OCI-LY3 (cell line): ENCODE measurements at regions not wholly inside any gene's neighbourhood (a gene's known extent, or its start where the extent isn't known, plus 50 kb on each side); places are given as distances from the start of the nearest gene placed in this dataset.

Source experiments
- EZH2phosphoT487 ChIP-seq: fragments of 200-600 bp; shearing (Covaris generic); IDR thresholded peaks from 2 replicates; pipeline ENCODE4 v1.6.1; 2018; ENCODE audit warnings: antibody characterized with exemption, mixed run types, low read depth
- TF ChIP-seq, protein P1 (sequence below): fragments of 200-600, 300-600 bp; sonication (generic); IDR thresholded peaks from 2 replicates; pipeline ENCODE4 v1.5.1; 2014; ENCODE audit warnings: antibody characterized with exemption, low read length, low read depth

DNA sequence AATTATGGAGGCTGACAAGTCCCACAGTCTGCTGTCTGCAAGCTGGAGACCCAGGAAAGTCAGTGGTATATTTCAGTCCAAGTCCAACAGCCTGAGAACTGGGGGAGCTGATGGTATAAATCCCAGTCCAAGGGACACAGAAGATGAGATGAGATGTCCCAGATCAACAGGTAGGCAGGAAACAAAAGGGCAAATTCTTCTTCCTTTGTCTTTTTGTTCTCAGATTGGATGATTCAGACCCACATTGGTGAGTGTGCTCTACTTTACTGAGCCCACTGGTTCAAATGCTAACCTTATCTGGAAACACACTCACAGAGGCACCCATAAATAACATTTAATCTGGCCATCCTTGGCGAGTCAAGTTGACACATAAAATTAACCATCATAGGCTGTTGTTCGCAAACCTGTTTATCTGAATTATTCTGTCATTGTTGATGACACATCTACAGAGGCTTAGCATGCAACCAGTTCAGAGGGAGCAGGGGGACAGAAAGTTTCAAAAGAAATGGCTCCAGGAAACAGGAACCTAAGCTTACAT lies 62.7 kb upstream of the ITGA11 start:
- TF ChIP-seq, protein P1, sequence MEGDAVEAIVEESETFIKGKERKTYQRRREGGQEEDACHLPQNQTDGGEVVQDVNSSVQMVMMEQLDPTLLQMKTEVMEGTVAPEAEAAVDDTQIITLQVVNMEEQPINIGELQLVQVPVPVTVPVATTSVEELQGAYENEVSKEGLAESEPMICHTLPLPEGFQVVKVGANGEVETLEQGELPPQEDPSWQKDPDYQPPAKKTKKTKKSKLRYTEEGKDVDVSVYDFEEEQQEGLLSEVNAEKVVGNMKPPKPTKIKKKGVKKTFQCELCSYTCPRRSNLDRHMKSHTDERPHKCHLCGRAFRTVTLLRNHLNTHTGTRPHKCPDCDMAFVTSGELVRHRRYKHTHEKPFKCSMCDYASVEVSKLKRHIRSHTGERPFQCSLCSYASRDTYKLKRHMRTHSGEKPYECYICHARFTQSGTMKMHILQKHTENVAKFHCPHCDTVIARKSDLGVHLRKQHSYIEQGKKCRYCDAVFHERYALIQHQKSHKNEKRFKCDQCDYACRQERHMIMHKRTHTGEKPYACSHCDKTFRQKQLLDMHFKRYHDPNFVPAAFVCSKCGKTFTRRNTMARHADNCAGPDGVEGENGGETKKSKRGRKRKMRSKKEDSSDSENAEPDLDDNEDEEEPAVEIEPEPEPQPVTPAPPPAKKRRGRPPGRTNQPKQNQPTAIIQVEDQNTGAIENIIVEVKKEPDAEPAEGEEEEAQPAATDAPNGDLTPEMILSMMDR = no peak
- no peak for TF ChIP-seq EZH2phosphoT487
